ENCODE measurements at regions not wholly inside any gene's neighbourhood (a gene's known extent, or its start where the extent isn't known, plus 50 kb on each side); places are given as distances from the start of the nearest gene placed in this dataset.

GRCh38 chr5:9957214-9957613 lies 292.5 kb downstream of the ATPSCKMT start:
- no peak overlapping the region for H2AFZ ChIP-seq (ENCODE audit: low read depth, low read length)
- H3K9ac ChIP-seq (ENCODE audit: low read length) = no peak overlapping the region
- no peaks in the 10 kb centered on the region for H3K9me3 ChIP-seq (ENCODE audit: low read length)
- no peaks in the 10 kb centered on the region for H3F3A ChIP-seq (ENCODE audit: insufficient read depth, low read length, poor library complexity, severe bottlenecking)
- H3K4me2 ChIP-seq (ENCODE audit: low read length) = no peak overlapping the region
- H3K4me3 ChIP-seq (ENCODE audit: low read length) = no peak overlapping the region
- no peaks in the 10 kb centered on the region for H3K9me2 ChIP-seq (ENCODE audit: insufficient read depth, low read length)
- no peak overlapping the region for H3K27ac ChIP-seq (ENCODE audit: low read length)
- no peaks in the 10 kb centered on the region for H3K79me2 ChIP-seq (replicated peaks; ENCODE audit: insufficient read depth, low read length)
- TF ChIP-seq EZH2 (IDR thresholded peaks at IDR 0.05; ENCODE audit: borderline replicate concordance, insufficient read depth, low read length, poor library complexity, severe bottlenecking) = no peak
- TF ChIP-seq EP300 (conservative IDR thresholded peaks at IDR 0.05; ENCODE audit: poor library complexity, severe bottlenecking) = no peak
- TF ChIP-seq SMC3 (conservative IDR thresholded peaks at IDR 0.05; ENCODE audit: poor library complexity) = no peak
- no peak for TF ChIP-seq MXI1 (conservative IDR thresholded peaks at IDR 0.05; ENCODE audit: poor library complexity, severe bottlenecking)
- no peak for TF ChIP-seq REST (IDR thresholded peaks at IDR 0.05; ENCODE audit: borderline replicate concordance)
- TF ChIP-seq RAD21 (conservative IDR thresholded peaks at IDR 0.05) = no peak
- no peak for TF ChIP-seq CTCF (IDR thresholded peaks at IDR 0.05; ENCODE audit: poor library complexity, severe bottlenecking)
- no peak for TF ChIP-seq TAF1 (IDR thresholded peaks at IDR 0.05; ENCODE audit: low read depth)
- TF ChIP-seq POLR2AphosphoS5 (IDR thresholded peaks at IDR 0.05) = no peak
- no peaks in the 10 kb centered on the region for H4K20me1 ChIP-seq (ENCODE audit: insufficient read depth)
- no peaks in the 10 kb centered on the region for H3K27me3 ChIP-seq (ENCODE audit: insufficient read depth, low read depth, low read length)
- no peaks in the 10 kb centered on the region for H3K36me3 ChIP-seq (ENCODE audit: insufficient read depth, low read length)

- H3F3A ChIP-seq (ENCODE audit: insufficient read depth, low read length, poor library complexity, severe bottlenecking) = no peaks in the 10 kb centered on the region
- TF ChIP-seq EP300 (conservative IDR thresholded peaks at IDR 0.05; ENCODE audit: poor library complexity, severe bottlenecking) = no peak
- TF ChIP-seq POLR2AphosphoS5 (IDR thresholded peaks at IDR 0.05) = no peak
- no peak for TF ChIP-seq TAF1 (IDR thresholded peaks at IDR 0.05; ENCODE audit: low read depth)
- TF ChIP-seq RAD21 (conservative IDR thresholded peaks at IDR 0.05) = no peak
- TF ChIP-seq EZH2 (IDR thresholded peaks at IDR 0.05; ENCODE audit: borderline replicate concordance, insufficient read depth, low read length, poor library complexity, severe bottlenecking) = no peak
- TF ChIP-seq MXI1 (conservative IDR thresholded peaks at IDR 0.05; ENCODE audit: poor library complexity, severe bottlenecking) = no peak
- TF ChIP-seq CTCF (IDR thresholded peaks at IDR 0.05; ENCODE audit: poor library complexity, severe bottlenecking) = no peak
- no peak for TF ChIP-seq REST (IDR thresholded peaks at IDR 0.05; ENCODE audit: borderline replicate concordance)
- no peak for TF ChIP-seq SMC3 (conservative IDR thresholded peaks at IDR 0.05; ENCODE audit: poor library complexity)
- no peaks in the 10 kb centered on the region for H3K9me3 ChIP-seq (ENCODE audit: low read length)
Observed at GRCh38 chr5:9956725-9957124, 293.0 kb downstream of the ATPSCKMT start.

More at GRCh38 chr5:9956725-9957124, 293.0 kb downstream of the ATPSCKMT start:
- Histone ChIP-seq H3K27me3 (ENCODE audit: insufficient read depth, low read depth, low read length) (no peaks in the 10 kb centered on the region), H3K4me2 (ENCODE audit: low read length) (no peak overlapping the region), H4K20me1 (ENCODE audit: insufficient read depth) (no peaks in the 10 kb centered on the region), H3K4me3 (ENCODE audit: low read length) (no peak overlapping the region), H3K9ac (ENCODE audit: low read length) (no peak overlapping the region), H3K79me2 (replicated peaks; ENCODE audit: insufficient read depth, low read length) (no peaks in the 10 kb centered on the region), H3K27ac (ENCODE audit: low read length) (no peak overlapping the region), H2AFZ (ENCODE audit: low read depth, low read length) (no peak overlapping the region), H3K36me3 (ENCODE audit: insufficient read depth, low read length) (no peaks in the 10 kb centered on the region), H3K9me2 (ENCODE audit: insufficient read depth, low read length) (no peaks in the 10 kb centered on the region)

Data from neural cell (in vitro differentiated cells).